NCI-H526 (cell line): ENCODE measurements at regions not wholly inside any gene's neighbourhood (a gene's known extent, or its start where the extent isn't known, plus 50 kb on each side); places are given as distances from the start of the nearest gene placed in this dataset.
"Not testable (repeated sequence)": the region's sequence is repeated elsewhere in the genome, so short reads cannot be mapped to it uniquely, and the experiment has no call there.

ENCODE experiments used
- DNase-seq, 2 experiments: peaks; one replicate each; lab custom pipeline; 2025; lab: John Stamatoyannopoulos, UW

GRCh38 chr5:159784993-159785392 lies 131.3 kb upstream of the ADRA1B start:
- no peak for DNase-seq

DNA sequence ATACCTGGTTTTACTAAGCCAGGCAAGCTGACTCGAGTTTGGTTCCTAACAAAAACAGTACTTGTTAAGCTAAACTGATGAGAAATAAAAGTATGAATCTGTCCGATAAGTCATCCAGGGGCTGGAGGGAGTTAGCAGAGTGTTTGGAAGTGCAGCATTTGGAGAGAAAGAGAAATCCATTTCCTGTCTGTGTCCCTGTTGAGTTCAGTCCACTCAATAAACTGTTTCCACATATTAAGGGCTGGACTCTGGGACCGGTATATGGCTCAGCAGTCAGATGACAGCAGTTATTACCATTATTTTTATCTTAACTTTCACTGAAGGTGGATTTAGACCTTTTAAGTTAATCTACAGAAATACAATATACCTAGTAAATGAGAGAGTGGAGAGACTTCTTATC lies 130.6 kb upstream of the ADRA1B start:
- no peak for DNase-seq

- DNase-seq: no peak
Measured at GRCh38 chr5:159786201-159786600, 130.1 kb upstream of the ADRA1B start.

GRCh38 chr5:159786901-159787691 lies 129.2 kb upstream of the ADRA1B start:
- DNase-seq: no peak

GRCh38 chr5:159787837-159788236 lies 128.4 kb upstream of the ADRA1B start:
- no peak for DNase-seq

- DNase-seq: no peak
Measured at GRCh38 chr5:159788835-159789331, 127.4 kb upstream of the ADRA1B start.

- DNase-seq: no peak
Measured at GRCh38 chr5:159792180-159792579, 124.1 kb upstream of the ADRA1B start.

DNA sequence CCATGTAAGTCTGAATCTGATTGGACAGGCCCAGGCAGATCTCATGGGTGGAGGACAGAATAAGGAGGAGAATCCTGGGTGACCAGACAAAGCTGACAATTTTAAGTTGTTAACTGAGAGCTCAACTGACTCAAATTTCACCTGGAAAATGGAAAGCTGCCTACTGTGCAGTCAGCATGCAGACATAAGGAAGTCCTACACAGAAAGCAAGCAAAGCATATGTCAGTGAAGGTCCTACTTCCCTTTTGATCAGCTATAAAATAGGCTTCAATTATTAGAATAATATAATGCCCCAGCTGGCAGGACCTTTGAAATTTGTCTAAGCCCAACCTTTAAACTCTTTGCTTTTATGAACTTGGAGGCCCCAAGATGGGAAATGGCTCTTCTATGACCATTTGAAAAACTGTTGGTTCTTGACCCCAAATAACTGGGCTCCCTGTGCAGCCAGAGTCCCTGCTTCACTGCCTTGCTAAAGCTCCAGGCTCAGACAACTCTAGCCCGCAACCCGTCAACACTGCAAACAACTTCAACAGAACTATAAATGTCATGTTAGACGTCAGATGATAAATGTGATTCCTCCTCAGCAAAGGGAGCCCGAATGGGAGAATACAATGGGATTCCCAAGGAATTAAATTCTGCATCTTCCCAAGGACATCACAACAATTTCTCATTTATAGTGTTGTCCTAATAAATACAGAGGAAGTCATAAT lies 118.9 kb upstream of the ADRA1B start:
- DNase-seq: no peak

DNA sequence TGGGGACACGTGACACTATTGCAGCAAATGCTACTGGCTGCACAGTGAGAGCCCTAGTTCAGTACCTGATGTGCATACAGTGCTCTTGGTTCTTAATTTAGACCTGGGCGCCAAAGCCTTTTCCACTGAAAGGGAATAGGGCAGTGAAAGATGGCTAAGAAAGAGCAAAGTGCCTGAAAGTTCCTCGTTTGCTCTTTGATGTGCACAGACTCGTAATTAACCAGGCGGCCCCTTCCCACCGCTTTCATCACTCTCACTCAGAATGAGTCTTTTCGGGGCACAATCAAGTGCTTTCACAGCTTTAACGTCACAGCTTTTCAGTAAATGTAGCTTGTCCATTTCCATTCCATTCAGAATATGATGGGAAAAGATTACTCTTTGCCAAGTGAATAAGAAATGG lies 116.6 kb upstream of the ADRA1B start:
- no peak for DNase-seq

DNA sequence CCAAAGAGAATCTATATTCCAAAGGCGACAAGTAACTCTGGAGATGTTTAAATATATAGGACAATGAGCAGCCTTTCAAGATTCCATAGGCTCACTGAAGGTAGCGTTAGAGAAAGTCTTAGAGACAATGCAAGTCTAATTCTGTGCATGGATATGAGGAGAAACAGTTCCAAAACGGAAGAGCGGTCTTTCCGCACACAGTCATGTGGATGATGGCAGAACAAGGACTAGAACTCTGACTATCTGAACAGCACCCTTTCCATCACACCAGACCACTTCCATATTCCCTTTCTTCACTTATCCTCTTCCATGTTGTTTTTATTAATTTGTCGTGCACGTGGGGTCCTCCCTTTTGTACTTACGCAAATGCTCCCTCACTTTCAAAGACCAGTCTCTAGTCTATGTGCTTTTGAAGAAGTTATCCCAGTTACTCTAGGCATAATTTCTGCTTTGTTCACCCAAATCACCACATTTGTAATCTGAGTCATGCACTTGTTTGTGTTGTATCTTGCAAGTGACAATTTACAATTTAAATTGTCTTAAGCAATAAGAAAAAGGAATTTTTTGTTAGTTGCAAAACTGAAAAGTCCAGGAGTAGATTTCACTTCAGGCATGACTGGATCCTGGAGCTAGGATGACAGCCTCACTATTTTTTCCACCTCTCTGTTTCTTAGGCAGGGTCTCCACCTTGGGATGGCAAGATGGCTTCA lies 116.0 kb upstream of the ADRA1B start:
- no peak for DNase-seq

- no peak for DNase-seq
Measured at GRCh38 chr5:159801303-159801702, 115.0 kb upstream of the ADRA1B start.

- no peak for DNase-seq
Measured at GRCh38 chr5:159802661-159803060, 113.6 kb upstream of the ADRA1B start.

DNA sequence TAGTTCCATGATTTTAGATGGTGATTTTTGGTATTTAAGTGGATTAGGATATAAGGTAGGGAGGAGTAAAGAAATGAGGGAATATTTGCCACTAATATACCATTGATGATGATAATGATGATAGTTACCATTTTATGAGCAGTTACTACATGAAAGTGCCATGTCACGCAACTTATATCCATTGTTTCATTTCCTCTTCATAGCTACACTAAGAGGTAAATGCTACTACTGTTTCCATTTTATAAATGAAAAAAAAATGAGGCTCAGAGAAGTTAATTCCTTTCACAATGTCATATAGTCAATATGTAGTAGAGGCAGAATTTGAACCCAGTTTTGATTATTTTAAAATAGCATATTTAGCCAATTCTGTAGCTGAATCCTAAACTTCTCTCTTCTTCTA lies 112.2 kb upstream of the ADRA1B start:
- no peak for DNase-seq

- no peak for DNase-seq
Measured at GRCh38 chr5:159805021-159805420, 111.3 kb upstream of the ADRA1B start.

GRCh38 chr5:159807135-159807534 lies 109.1 kb upstream of the ADRA1B start:
- not testable (repeated sequence) for DNase-seq

DNA sequence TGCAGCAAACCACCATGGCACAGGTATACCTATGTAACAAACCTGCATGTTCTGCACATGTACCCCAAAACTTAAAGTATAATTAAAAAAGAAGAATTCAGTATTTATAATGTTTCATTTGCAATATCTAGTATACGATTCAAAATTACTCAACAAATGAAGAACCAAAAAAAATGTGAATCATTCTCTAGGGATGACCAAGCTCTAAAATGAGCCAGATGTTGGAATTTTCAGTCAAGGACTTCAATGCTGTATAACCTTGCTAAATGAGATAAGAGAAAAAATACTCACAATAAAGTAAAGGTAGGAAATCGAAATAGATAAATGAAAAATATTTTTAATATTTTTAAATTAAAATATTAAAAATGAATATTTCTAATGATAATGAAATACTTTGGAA lies 108.7 kb upstream of the ADRA1B start:
- DNase-seq: no peak

GRCh38 chr5:159811712-159812111 lies 104.6 kb upstream of the ADRA1B start:
- DNase-seq: no peak

- not testable (repeated sequence) for DNase-seq
Measured at GRCh38 chr5:159812759-159813158, 103.5 kb upstream of the ADRA1B start.

DNA sequence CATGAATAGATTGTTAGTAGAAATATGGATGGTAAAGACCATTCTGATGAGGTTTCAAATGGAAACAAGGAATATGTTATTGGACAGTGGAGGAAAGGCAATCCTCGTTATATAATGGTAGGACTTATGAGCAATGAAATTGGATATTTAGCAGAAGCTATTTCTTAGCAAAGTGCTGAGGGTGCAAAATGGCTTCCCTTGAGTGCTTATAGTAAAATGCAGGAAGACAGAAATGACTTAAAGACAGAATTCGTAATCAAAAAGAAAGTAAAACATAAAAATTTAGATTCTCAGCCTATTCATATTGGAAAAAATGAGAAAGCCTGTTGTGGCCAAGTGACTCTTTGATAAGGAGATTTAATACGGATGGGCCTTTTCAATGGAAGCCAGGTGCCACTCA lies 102.1 kb upstream of the ADRA1B start:
- DNase-seq: no peak

DNA sequence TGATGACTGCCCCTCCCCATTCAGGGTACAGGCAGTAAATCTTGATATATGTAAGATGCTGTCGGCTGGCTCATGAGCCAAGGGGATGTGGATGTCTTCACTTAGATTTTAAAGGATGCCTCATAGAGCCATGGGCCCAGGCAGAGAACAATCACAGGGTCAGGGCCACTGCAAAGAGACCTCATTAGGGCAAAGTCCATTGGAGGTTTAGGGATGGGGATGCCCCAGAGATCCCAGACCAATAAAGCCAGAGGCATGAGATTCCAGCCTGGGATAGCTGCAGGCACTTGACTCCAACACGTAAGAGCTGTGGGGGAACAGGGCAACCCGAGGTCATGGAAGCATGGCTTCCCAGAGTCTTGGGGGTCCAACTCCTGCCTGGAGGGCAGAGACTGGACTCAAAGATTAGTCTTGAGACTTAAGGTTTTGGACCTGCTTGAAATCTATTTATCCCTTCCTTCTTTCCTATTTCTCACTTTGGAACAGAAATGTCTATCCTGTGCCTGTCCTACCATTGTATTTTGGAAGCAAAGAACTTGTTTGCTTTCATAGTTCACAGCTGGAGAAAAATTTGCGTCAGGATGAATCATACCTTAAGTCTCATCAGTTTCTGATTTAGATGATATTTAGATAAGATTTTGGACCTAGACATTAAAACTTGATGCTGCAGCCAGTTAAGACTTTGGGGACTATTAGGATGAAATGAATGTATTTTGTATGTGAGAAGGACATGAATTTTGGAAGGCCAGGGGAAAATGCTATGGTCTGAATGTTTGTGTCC lies 101.3 kb upstream of the ADRA1B start:
- no peak for DNase-seq

GRCh38 chr5:159817262-159818029 lies 98.8 kb upstream of the ADRA1B start:
- DNase-seq: no peak
